Erythroblast (primary cell): ENCODE measurements at regions not wholly inside any gene's neighbourhood (a gene's known extent, or its start where the extent isn't known, plus 50 kb on each side); places are given as distances from the start of the nearest gene placed in this dataset.

ENCODE experiments used
- GATA1 ChIP-seq: IDR thresholded peaks from 2 replicates; pipeline ENCODE4 v1.6.1; 2011; ENCODE audit warnings: low read depth, mild to moderate bottlenecking, control low read depth, low read length, moderate library complexity
- POLR2A ChIP-seq: IDR thresholded peaks from 2 replicates; pipeline ENCODE4 v1.6.1; 2011; ENCODE audit warnings: mild to moderate bottlenecking, low read length

DNA sequence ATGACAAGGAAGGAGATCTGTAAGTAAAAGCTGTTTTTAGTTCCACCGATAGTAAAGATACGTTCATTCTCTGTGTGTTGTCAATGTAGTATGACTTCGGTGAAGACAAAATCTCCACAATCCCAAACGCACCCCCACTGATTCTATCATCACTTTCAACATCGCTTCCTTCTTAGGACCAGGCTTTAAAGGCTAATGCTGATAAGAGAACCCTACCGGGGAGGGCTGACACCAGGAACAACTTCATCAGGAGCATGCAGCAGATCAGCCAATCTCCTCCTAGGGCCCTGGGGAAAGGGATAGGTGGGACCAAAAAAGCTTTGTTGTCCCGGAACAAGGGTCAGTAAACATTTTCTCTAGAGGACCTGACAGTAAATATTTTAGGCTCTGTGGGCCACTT lies 334.1 kb downstream of the VPS13C start:
- no peak for TF ChIP-seq POLR2A
- no peak for TF ChIP-seq GATA1
